ENCODE measurements at regions not wholly inside any gene's neighbourhood (a gene's known extent, or its start where the extent isn't known, plus 50 kb on each side); places are given as distances from the start of the nearest gene placed in this dataset.

GRCh38 chr2:2517399-2517798 lies 186.3 kb upstream of the MYT1L start:
- no peak overlapping the region for H3K27ac Mint-ChIP-seq
- H2AFZ ChIP-seq (replicated peaks) = no peak overlapping the region
- no peaks in the 10 kb centered on the region for H3K27me3 ChIP-seq
- H3K36me3 Mint-ChIP-seq = no peaks in the 10 kb centered on the region
- no peak overlapping the region for H3K4me3 ChIP-seq
- no peak overlapping the region for H3K4me2 ChIP-seq
- no peak for TF ChIP-seq EZH2 (IDR thresholded peaks at IDR 0.05)
- TF ChIP-seq EZH2phosphoT487 (IDR thresholded peaks at IDR 0.05) = no peak
- TF ChIP-seq CTCF (IDR thresholded peaks at IDR 0.05) = no peak
- H3K27ac ChIP-seq = no peak overlapping the region
- peaks cover 5% of the 10 kb centered on the region for H3K4me1 ChIP-seq
- H4K20me1 ChIP-seq (ENCODE audit: low read depth) = no peaks in the 10 kb centered on the region
- H3K36me3 ChIP-seq = no peaks in the 10 kb centered on the region
- H3K27me3 Mint-ChIP-seq (ENCODE audit: insufficient read depth, low read depth) = peaks cover 15% of the 10 kb centered on the region
- no peaks in the 10 kb centered on the region for H3F3A ChIP-seq (ENCODE audit: low read depth)
- no peaks in the 10 kb centered on the region for H3K9me3 ChIP-seq (ENCODE audit: low read depth)
- no peak overlapping the region for H3K4me3 Mint-ChIP-seq
- H3K9me3 Mint-ChIP-seq = no peaks in the 10 kb centered on the region
- H3K4me1 Mint-ChIP-seq = peaks cover 14% of the 10 kb centered on the region
- H3K79me2 ChIP-seq (ENCODE audit: low read depth) = no peaks in the 10 kb centered on the region
- H3K9ac ChIP-seq = no peak overlapping the region
- no peak for DNase-seq (ENCODE audit: low spot score)

- Mint-ChIP-seq H3K4me1 (peaks cover 14% of the 10 kb centered on the region), H3K36me3 (no peaks in the 10 kb centered on the region), H3K4me3 (no peak overlapping the region), H3K27ac (peak overlapping the region; percentile 5), H3K9me3 (no peaks in the 10 kb centered on the region), H3K27me3 (ENCODE audit: insufficient read depth, low read depth) (peaks cover 8% of the 10 kb centered on the region)
- TF ChIP-seq CTCF (IDR thresholded peaks at IDR 0.05) = no peak
- TF ChIP-seq EZH2 (IDR thresholded peaks at IDR 0.05) = no peak
- no peak for TF ChIP-seq EZH2phosphoT487 (IDR thresholded peaks at IDR 0.05)
- Histone ChIP-seq H3K27me3 (no peaks in the 10 kb centered on the region), H3K4me3 (no peak overlapping the region), H3K4me2 (no peak overlapping the region), H3K27ac (no peak overlapping the region), H4K20me1 (ENCODE audit: low read depth) (no peaks in the 10 kb centered on the region), H3K9me3 (ENCODE audit: low read depth) (no peaks in the 10 kb centered on the region), H3K9ac (no peak overlapping the region), H3F3A (ENCODE audit: low read depth) (no peaks in the 10 kb centered on the region), H2AFZ (replicated peaks) (no peak overlapping the region), H3K4me1 (peaks cover 5% of the 10 kb centered on the region), H3K36me3 (no peaks in the 10 kb centered on the region), H3K79me2 (ENCODE audit: low read depth) (no peaks in the 10 kb centered on the region)
- no peak for DNase-seq (ENCODE audit: low spot score)
Observed at GRCh38 chr2:2516386-2516785, 185.3 kb upstream of the MYT1L start.

- Mint-ChIP-seq H3K27ac (no peak overlapping the region), H3K4me3 (no peak overlapping the region), H3K27me3 (ENCODE audit: insufficient read depth, low read depth) (peaks cover 5% of the 10 kb centered on the region), H3K4me1 (peaks cover 6% of the 10 kb centered on the region), H3K9me3 (no peaks in the 10 kb centered on the region), H3K36me3 (no peaks in the 10 kb centered on the region)
- Histone ChIP-seq H3K4me2 (no peak overlapping the region), H2AFZ (replicated peaks) (no peak overlapping the region), H3K9ac (no peak overlapping the region), H3K36me3 (no peaks in the 10 kb centered on the region), H3K9me3 (ENCODE audit: low read depth) (no peaks in the 10 kb centered on the region), H3K4me3 (no peak overlapping the region), H4K20me1 (ENCODE audit: low read depth) (no peaks in the 10 kb centered on the region), H3K4me1 (no peaks in the 10 kb centered on the region), H3K79me2 (ENCODE audit: low read depth) (no peaks in the 10 kb centered on the region), H3K27ac (no peak overlapping the region), H3K27me3 (no peaks in the 10 kb centered on the region), H3F3A (ENCODE audit: low read depth) (no peaks in the 10 kb centered on the region)
- no peak for DNase-seq (ENCODE audit: low spot score)
- TF ChIP-seq EZH2phosphoT487 (IDR thresholded peaks at IDR 0.05) = no peak
- no peak for TF ChIP-seq EZH2 (IDR thresholded peaks at IDR 0.05)
Observed at GRCh38 chr2:2512931-2513330, 181.9 kb upstream of the MYT1L start.

- peak overlapping the region; percentile 63 for H2AFZ ChIP-seq (replicated peaks)
- H3K36me3 ChIP-seq = no peaks in the 10 kb centered on the region
- DNase-seq (ENCODE audit: low spot score) = no peak
- Mint-ChIP-seq H3K4me3 (no peak overlapping the region), H3K36me3 (no peaks in the 10 kb centered on the region), H3K4me1 (peaks cover 12% of the 10 kb centered on the region), H3K9me3 (peaks cover 17% of the 10 kb centered on the region), H3K27me3 (ENCODE audit: insufficient read depth, low read depth) (peaks cover 3% of the 10 kb centered on the region), H3K27ac (no peak overlapping the region)
- no peak overlapping the region for H3K9ac ChIP-seq
- no peaks in the 10 kb centered on the region for H4K20me1 ChIP-seq (ENCODE audit: low read depth)
- H3K4me3 ChIP-seq = no peak overlapping the region
- no peaks in the 10 kb centered on the region for H3K27me3 ChIP-seq
- no peak overlapping the region for H3K4me2 ChIP-seq
- no peaks in the 10 kb centered on the region for H3K9me3 ChIP-seq (ENCODE audit: low read depth)
- H3F3A ChIP-seq (ENCODE audit: low read depth) = no peaks in the 10 kb centered on the region
- H3K4me1 ChIP-seq = no peaks in the 10 kb centered on the region
- no peaks in the 10 kb centered on the region for H3K79me2 ChIP-seq (ENCODE audit: low read depth)
- no peak overlapping the region for H3K27ac ChIP-seq
- TF ChIP-seq EZH2phosphoT487 (IDR thresholded peaks at IDR 0.05) (no peak), CTCF (IDR thresholded peaks at IDR 0.05) (no peak), EZH2 (IDR thresholded peaks at IDR 0.05) (no peak)
Observed at GRCh38 chr2:2507417-2507997, 176.4 kb upstream of the MYT1L start.
